Chondrocyte (in vitro differentiated cells): ENCODE measurements at regions not wholly inside any gene's neighbourhood (a gene's known extent, or its start where the extent isn't known, plus 50 kb on each side); places are given as distances from the start of the nearest gene placed in this dataset.

ENCODE experiments used
- DNase-seq: peaks from one replicate; pipeline ENCODE4 v3.0.0; 2021; ENCODE audit warnings: mixed read lengths, low spot score
- H3K27ac Mint-ChIP-seq: one replicate; pipeline ENCODE4 v1.8.0; 2021; ENCODE audit warnings: mild to moderate bottlenecking, moderate library complexity, mixed read lengths; ENCODE audit not compliant: unreplicated experiment
- H3K27me3 Mint-ChIP-seq: 2 replicates; pipeline ENCODE4 v1.8.0; 2021; ENCODE audit warnings: low read depth, mixed read lengths
- H3K36me3 Mint-ChIP-seq: 2 replicates; pipeline ENCODE4 v1.8.0; 2021; ENCODE audit warnings: low read depth, mixed read lengths
- H3K4me1 Mint-ChIP-seq: 2 replicates; pipeline ENCODE4 v1.8.0; 2021; ENCODE audit warnings: low read depth, mild to moderate bottlenecking, mixed read lengths
- H3K4me3 Mint-ChIP-seq: one replicate; pipeline ENCODE4 v1.8.0; 2021; ENCODE audit warnings: mild to moderate bottlenecking, moderate library complexity, mixed read lengths; ENCODE audit not compliant: unreplicated experiment
- H3K9me3 Mint-ChIP-seq: 2 replicates; pipeline ENCODE4 v1.8.0; 2021; ENCODE audit warnings: low read depth, mixed read lengths
- TF ChIP-seq, protein P1 (sequence below): fragments of 200-600 bp; sonication (generic); IDR thresholded peaks from 2 replicates; pipeline ENCODE4 v1.5.0; 2021; ENCODE audit warnings: antibody characterized with exemption, mild to moderate bottlenecking, moderate library complexity

DNA sequence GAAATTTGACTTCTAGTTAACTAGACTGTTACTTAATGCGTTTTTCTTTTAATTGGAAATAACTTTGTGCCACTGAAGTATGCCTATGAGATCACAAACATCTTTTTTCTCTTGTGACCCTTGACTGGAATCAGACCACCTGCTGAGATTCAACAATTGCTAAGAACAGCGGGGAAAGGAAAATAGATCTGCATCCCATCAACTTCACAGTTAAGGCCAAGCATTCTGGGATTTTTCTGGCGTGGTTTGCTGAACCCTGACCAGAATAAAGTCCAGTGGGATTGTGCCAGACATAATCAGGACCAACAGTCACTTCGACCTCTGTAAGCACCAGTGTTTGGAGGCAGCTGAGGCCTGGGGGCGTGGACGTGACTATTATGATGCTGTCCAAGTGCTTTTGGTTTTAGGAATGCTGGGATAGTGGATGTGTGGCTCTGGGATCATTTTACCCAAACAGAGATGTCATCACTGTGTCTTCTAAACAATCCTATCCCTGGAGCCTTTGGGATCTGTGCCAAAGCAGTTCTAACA is 373.3 kb upstream of the PRKCQ start:
- H3K27ac Mint-ChIP-seq = no peak overlapping the region
- no peak for DNase-seq
- no peaks in the 10 kb centered on the region for H3K27me3 Mint-ChIP-seq
- H3K4me1 Mint-ChIP-seq = peaks cover 12% of the 10 kb centered on the region
- no peaks in the 10 kb centered on the region for H3K36me3 Mint-ChIP-seq
- no peak overlapping the region for H3K4me3 Mint-ChIP-seq
- TF ChIP-seq, protein P1, sequence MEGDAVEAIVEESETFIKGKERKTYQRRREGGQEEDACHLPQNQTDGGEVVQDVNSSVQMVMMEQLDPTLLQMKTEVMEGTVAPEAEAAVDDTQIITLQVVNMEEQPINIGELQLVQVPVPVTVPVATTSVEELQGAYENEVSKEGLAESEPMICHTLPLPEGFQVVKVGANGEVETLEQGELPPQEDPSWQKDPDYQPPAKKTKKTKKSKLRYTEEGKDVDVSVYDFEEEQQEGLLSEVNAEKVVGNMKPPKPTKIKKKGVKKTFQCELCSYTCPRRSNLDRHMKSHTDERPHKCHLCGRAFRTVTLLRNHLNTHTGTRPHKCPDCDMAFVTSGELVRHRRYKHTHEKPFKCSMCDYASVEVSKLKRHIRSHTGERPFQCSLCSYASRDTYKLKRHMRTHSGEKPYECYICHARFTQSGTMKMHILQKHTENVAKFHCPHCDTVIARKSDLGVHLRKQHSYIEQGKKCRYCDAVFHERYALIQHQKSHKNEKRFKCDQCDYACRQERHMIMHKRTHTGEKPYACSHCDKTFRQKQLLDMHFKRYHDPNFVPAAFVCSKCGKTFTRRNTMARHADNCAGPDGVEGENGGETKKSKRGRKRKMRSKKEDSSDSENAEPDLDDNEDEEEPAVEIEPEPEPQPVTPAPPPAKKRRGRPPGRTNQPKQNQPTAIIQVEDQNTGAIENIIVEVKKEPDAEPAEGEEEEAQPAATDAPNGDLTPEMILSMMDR = no peak
- no peaks in the 10 kb centered on the region for H3K9me3 Mint-ChIP-seq

DNA sequence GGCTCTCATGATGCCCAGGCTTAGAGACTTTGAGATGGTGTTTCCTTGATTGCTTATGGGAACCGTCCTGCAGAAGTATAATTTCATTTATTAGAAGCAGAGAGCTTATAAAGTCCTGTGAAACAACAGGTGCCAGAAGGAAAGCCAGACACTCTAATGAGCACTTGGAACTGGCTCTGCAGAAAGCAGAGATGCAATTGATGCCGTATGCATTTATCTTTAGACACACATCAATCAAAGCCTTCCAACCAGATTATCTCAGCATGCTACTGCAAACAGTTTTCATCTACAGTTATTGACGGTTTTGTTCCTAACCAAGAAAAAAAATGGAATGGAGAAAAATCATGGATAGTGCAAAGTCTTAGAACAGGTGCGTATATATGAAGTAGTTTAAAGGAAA is 371.7 kb upstream of the PRKCQ start:
- no peak overlapping the region for H3K4me3 Mint-ChIP-seq
- H3K36me3 Mint-ChIP-seq = no peaks in the 10 kb centered on the region
- H3K4me1 Mint-ChIP-seq = peaks cover 11% of the 10 kb centered on the region
- no peak overlapping the region for H3K27ac Mint-ChIP-seq
- TF ChIP-seq, protein P1 = no peak
- no peak for DNase-seq
- H3K27me3 Mint-ChIP-seq = no peaks in the 10 kb centered on the region
- H3K9me3 Mint-ChIP-seq = peaks cover 3% of the 10 kb centered on the region

DNA sequence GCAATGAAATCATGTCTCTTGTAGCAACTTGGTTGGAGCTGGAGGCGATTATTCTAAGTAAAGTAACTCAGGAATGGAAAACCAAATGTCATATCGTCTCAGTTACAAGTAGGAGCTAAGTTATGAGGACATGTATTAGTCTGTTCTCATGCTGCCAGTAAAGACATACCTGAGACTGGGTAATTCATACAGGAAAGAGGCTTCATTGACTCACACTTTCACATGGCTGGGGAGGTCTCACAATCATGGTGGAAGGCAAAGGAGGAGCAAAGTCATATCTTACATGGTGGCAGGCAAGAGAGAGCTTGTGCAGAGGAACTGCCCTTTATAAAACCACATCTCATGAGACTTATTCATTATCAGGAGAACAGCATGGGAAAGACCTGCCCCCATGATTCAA is 370.1 kb upstream of the PRKCQ start:
- Mint-ChIP-seq H3K27ac (no peak overlapping the region), H3K4me3 (no peak overlapping the region), H3K4me1 (peaks cover 3% of the 10 kb centered on the region), H3K27me3 (no peaks in the 10 kb centered on the region), H3K9me3 (peaks cover 11% of the 10 kb centered on the region), H3K36me3 (no peaks in the 10 kb centered on the region)
- TF ChIP-seq, protein P1 = no peak
- no peak for DNase-seq

DNA sequence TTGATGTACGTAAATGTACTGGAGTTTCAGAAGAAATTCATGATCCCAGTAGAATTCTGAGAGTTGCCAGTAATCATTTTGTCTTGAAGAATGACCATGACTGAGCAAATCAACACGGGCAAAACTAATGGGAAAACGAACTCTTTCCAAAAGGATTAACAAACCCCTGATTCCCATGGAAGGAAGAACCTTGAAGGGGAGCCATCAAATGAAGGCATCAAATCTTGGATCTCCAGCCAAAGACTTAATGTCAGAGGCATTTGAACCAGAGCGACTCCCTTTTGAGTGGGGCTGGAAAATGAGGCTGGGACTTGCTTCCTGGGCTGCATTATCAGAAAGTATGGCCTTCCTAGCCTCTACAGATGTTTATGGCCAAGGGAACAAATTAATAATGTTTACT is 364.4 kb upstream of the PRKCQ start:
- TF ChIP-seq, protein P1 = no peak
- Mint-ChIP-seq H3K9me3 (peaks cover 11% of the 10 kb centered on the region), H3K4me3 (no peak overlapping the region), H3K36me3 (no peaks in the 10 kb centered on the region), H3K4me1 (no peaks in the 10 kb centered on the region), H3K27me3 (no peaks in the 10 kb centered on the region), H3K27ac (no peak overlapping the region)
- no peak for DNase-seq

DNA sequence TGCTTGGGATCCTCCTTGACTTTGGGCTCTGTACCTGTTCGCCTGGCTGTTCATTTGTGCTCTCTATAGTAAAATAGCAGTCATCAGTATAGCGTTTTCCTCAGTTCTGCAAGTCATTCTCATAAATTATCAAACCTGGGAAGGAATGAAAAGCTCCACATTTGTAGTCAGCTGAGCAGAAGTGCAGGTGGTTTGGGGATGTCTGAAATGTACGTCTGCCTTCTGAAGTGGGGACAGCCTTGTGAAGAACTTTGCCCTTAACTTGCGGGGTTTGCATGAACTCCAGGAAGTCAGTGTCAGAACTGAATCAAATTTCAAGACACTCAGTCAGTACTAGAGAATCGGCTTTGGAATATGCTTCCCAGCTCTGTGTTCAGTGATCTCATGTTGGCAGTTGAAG is 358.3 kb upstream of the PRKCQ start:
- no peak overlapping the region for H3K4me3 Mint-ChIP-seq
- no peaks in the 10 kb centered on the region for H3K36me3 Mint-ChIP-seq
- TF ChIP-seq, protein P1 = no peak
- DNase-seq = no peak
- peaks cover 7% of the 10 kb centered on the region for H3K9me3 Mint-ChIP-seq
- peaks cover 4% of the 10 kb centered on the region for H3K4me1 Mint-ChIP-seq
- no peaks in the 10 kb centered on the region for H3K27me3 Mint-ChIP-seq
- no peak overlapping the region for H3K27ac Mint-ChIP-seq
